Dermis microvascular lymphatic vessel endothelial cell (primary cell): ENCODE measurements at regions not wholly inside any gene's neighbourhood (a gene's known extent, or its start where the extent isn't known, plus 50 kb on each side); places are given as distances from the start of the nearest gene placed in this dataset.

Experiments used
- DNase-seq, 2 donors: peaks; one replicate each; pipeline versions ENCODE4 v3.0.0 to v3.0.0-alpha.2; 2010; ENCODE audit warnings: low read depth in 2 of 2

GRCh38 chr7:124330731-124331407 lies 298.0 kb upstream of the TMEM229A start:
- DNase-seq, result no peak

- no peak for DNase-seq
Measured at GRCh38 chr7:124328774-124329173, 295.9 kb upstream of the TMEM229A start.

- DNase-seq, result no peak
Measured at GRCh38 chr7:124324262-124324661, 291.4 kb upstream of the TMEM229A start.

- no peak for DNase-seq
Measured at GRCh38 chr7:124323597-124323996, 290.7 kb upstream of the TMEM229A start.

GRCh38 chr7:124322561-124322960 lies 289.7 kb upstream of the TMEM229A start:
- no peak for DNase-seq

- no peak for DNase-seq
Measured at GRCh38 chr7:124318721-124319450, 286.0 kb upstream of the TMEM229A start.

GRCh38 chr7:124310934-124311390 lies 278.1 kb upstream of the TMEM229A start:
- DNase-seq, result no peak

GRCh38 chr7:124308384-124308783 lies 275.5 kb upstream of the TMEM229A start:
- no peak for DNase-seq

GRCh38 chr7:124295289-124295688 lies 262.4 kb upstream of the TMEM229A start:
- DNase-seq, result no peak

- DNase-seq, result no peak
Measured at GRCh38 chr7:124284937-124285336, 252.1 kb upstream of the TMEM229A start.

- peak in 1 of 2 donors; percentile 31 for DNase-seq
Measured at GRCh38 chr7:124276005-124276622, 243.2 kb upstream of the TMEM229A start.

- DNase-seq, result no peak
Measured at GRCh38 chr7:124275411-124275810, 242.5 kb upstream of the TMEM229A start.

GRCh38 chr7:124269774-124270173 lies 236.9 kb upstream of the TMEM229A start:
- DNase-seq, result no peak

- DNase-seq, result no peak
Measured at GRCh38 chr7:124267154-124267553, 234.3 kb upstream of the TMEM229A start.

- DNase-seq, result no peak
Measured at GRCh38 chr7:124263232-124263827, 230.5 kb upstream of the TMEM229A start.

GRCh38 chr7:124261710-124262109 lies 228.8 kb upstream of the TMEM229A start:
- no peak for DNase-seq

GRCh38 chr7:124257638-124258308 lies 224.9 kb upstream of the TMEM229A start:
- no peak for DNase-seq

GRCh38 chr7:124255041-124255655 lies 222.3 kb upstream of the TMEM229A start:
- DNase-seq, result no peak

GRCh38 chr7:124254396-124254795 lies 221.5 kb upstream of the TMEM229A start:
- no peak for DNase-seq

- no peak for DNase-seq
Measured at GRCh38 chr7:124251636-124252035, 218.8 kb upstream of the TMEM229A start.
